ENCODE measurements at regions not wholly inside any gene's neighbourhood (a gene's known extent, or its start where the extent isn't known, plus 50 kb on each side); places are given as distances from the start of the nearest gene placed in this dataset.

- no peak for ATAC-seq
- TF ChIP-seq ZNF565 (CRISPR knock-in tag; conservative IDR thresholded peaks at IDR 0.05; ENCODE audit: low read depth): no peak
Measured at GRCh38 chr3:104526901-104527401, 839.8 kb upstream of the ALCAM start.

DNA sequence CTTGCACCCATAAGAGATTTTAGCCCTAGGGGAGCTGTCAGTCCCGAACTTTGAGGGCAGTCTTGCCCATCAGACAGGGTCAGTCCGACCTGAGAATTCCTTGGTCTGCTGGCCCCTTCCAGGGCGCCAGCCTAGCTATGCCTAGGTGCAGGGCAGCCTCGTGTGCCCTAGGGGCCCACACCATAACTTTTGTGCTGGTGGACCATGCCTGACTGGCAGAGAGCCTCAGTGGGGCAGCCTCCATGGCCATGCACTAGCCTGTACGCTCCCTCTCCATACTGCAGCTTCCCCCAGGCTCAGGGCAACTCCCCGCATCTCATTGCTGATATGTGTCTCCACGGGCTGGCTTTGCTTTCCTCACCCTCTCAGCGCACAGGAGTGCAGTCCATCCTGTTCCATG is 835.8 kb upstream of the ALCAM start:
- ATAC-seq: no peak

GRCh38 chr3:104536715-104537114 is 830.0 kb upstream of the ALCAM start:
- no peak for TF ChIP-seq GLIS3 (CRISPR knock-in tag; IDR thresholded peaks at IDR 0.05)
- no peak for TF ChIP-seq TOX (CRISPR knock-in tag; IDR thresholded peaks at IDR 0.05; ENCODE audit: borderline replicate concordance)
- TF ChIP-seq CSDC2 (CRISPR knock-in tag; IDR thresholded peaks at IDR 0.05): no peak
- TF ChIP-seq POU6F1 (CRISPR knock-in tag; IDR thresholded peaks at IDR 0.05; ENCODE audit: borderline replicate concordance, low read depth): no peak
- TF ChIP-seq, protein P1, sequence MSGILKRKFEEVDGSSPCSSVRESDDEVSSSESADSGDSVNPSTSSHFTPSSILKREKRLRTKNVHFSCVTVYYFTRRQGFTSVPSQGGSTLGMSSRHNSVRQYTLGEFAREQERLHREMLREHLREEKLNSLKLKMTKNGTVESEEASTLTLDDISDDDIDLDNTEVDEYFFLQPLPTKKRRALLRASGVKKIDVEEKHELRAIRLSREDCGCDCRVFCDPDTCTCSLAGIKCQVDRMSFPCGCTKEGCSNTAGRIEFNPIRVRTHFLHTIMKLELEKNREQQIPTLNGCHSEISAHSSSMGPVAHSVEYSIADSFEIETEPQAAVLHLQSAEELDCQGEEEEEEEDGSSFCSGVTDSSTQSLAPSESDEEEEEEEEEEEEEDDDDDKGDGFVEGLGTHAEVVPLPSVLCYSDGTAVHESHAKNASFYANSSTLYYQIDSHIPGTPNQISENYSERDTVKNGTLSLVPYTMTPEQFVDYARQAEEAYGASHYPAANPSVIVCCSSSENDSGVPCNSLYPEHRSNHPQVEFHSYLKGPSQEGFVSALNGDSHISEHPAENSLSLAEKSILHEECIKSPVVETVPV (CRISPR knock-in tag; IDR thresholded peaks at IDR 0.05): no peak
- TF ChIP-seq ZFP30 (CRISPR knock-in tag; IDR thresholded peaks at IDR 0.05): no peak
- no peak for TF ChIP-seq ISL1 (CRISPR knock-in tag; IDR thresholded peaks at IDR 0.05)
- no peak for TF ChIP-seq ZFP3 (CRISPR knock-in tag; IDR thresholded peaks at IDR 0.05)
- no peak for TF ChIP-seq TCF4 (CRISPR knock-in tag; IDR thresholded peaks at IDR 0.05; ENCODE audit: borderline replicate concordance)
- no peak for TF ChIP-seq BACH2 (CRISPR knock-in tag; IDR thresholded peaks at IDR 0.05; ENCODE audit: borderline replicate concordance)
- no peak for TF ChIP-seq PPARA (CRISPR knock-in tag; IDR thresholded peaks at IDR 0.05; ENCODE audit: borderline replicate concordance)
- no peak for TF ChIP-seq OSR1 (CRISPR knock-in tag; IDR thresholded peaks at IDR 0.05)
- TF ChIP-seq PATZ1 (CRISPR knock-in tag; IDR thresholded peaks at IDR 0.05; ENCODE audit: borderline replicate concordance): no peak
- no peak for TF ChIP-seq ESRRG (CRISPR knock-in tag; IDR thresholded peaks at IDR 0.05)
- TF ChIP-seq, protein P2, sequence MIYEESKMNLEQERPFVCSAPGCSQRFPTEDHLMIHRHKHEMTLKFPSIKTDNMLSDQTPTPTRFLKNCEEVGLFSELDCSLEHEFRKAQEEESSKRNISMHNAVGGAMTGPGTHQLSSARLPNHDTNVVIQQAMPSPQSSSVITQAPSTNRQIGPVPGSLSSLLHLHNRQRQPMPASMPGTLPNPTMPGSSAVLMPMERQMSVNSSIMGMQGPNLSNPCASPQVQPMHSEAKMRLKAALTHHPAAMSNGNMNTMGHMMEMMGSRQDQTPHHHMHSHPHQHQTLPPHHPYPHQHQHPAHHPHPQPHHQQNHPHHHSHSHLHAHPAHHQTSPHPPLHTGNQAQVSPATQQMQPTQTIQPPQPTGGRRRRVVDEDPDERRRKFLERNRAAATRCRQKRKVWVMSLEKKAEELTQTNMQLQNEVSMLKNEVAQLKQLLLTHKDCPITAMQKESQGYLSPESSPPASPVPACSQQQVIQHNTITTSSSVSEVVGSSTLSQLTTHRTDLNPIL (CRISPR knock-in tag; IDR thresholded peaks at IDR 0.05; ENCODE audit: low read depth): no peak
- no peak for TF ChIP-seq RARB (CRISPR knock-in tag; IDR thresholded peaks at IDR 0.05)
- TF ChIP-seq ZNF70 (CRISPR knock-in tag; IDR thresholded peaks at IDR 0.05): no peak
- no peak for TF ChIP-seq SNAI2 (CRISPR knock-in tag; IDR thresholded peaks at IDR 0.05)
- TF ChIP-seq ARNTL (CRISPR knock-in tag; IDR thresholded peaks at IDR 0.05; ENCODE audit: borderline replicate concordance, low read depth): no peak
- no peak for TF ChIP-seq ZC3H10 (CRISPR knock-in tag; IDR thresholded peaks at IDR 0.05)
- ATAC-seq: no peak

More for the DNA sequence above, 835.8 kb upstream of the ALCAM start:
- TF ChIP-seq ZNF8 (CRISPR knock-in tag; IDR thresholded peaks at IDR 0.05): no peak
- TF ChIP-seq RARB (CRISPR knock-in tag; IDR thresholded peaks at IDR 0.05): no peak
- TF ChIP-seq OSR1 (CRISPR knock-in tag; IDR thresholded peaks at IDR 0.05): no peak
- no peak for TF ChIP-seq TCF4 (CRISPR knock-in tag; IDR thresholded peaks at IDR 0.05; ENCODE audit: borderline replicate concordance)
- TF ChIP-seq PATZ1 (CRISPR knock-in tag; IDR thresholded peaks at IDR 0.05; ENCODE audit: borderline replicate concordance): no peak
- no peak for TF ChIP-seq ESRRG (CRISPR knock-in tag; IDR thresholded peaks at IDR 0.05)
- TF ChIP-seq ZC3H10 (CRISPR knock-in tag; IDR thresholded peaks at IDR 0.05): no peak
- no peak for TF ChIP-seq ZNF70 (CRISPR knock-in tag; IDR thresholded peaks at IDR 0.05)
